Stimulated activated CD4-positive, alpha-beta T cell treated with anti-CD3 and anti-CD28 coated beads, TNF-alpha, amount 100 ng/mL, for 48 hours (primary cell): ENCODE measurements at regions not wholly inside any gene's neighbourhood (a gene's known extent, or its start where the extent isn't known, plus 50 kb on each side); places are given as distances from the start of the nearest gene placed in this dataset.
"Not testable (repeated sequence)": the region's sequence is repeated elsewhere in the genome, so short reads cannot be mapped to it uniquely, and the experiment has no call there.

Source experiments
- DNase-seq, 3 donors: peaks; one replicate each; pipeline ENCODE4 v3.0.0-alpha.2; 2020; ENCODE audit warnings: low read depth in 3 of 3

DNA sequence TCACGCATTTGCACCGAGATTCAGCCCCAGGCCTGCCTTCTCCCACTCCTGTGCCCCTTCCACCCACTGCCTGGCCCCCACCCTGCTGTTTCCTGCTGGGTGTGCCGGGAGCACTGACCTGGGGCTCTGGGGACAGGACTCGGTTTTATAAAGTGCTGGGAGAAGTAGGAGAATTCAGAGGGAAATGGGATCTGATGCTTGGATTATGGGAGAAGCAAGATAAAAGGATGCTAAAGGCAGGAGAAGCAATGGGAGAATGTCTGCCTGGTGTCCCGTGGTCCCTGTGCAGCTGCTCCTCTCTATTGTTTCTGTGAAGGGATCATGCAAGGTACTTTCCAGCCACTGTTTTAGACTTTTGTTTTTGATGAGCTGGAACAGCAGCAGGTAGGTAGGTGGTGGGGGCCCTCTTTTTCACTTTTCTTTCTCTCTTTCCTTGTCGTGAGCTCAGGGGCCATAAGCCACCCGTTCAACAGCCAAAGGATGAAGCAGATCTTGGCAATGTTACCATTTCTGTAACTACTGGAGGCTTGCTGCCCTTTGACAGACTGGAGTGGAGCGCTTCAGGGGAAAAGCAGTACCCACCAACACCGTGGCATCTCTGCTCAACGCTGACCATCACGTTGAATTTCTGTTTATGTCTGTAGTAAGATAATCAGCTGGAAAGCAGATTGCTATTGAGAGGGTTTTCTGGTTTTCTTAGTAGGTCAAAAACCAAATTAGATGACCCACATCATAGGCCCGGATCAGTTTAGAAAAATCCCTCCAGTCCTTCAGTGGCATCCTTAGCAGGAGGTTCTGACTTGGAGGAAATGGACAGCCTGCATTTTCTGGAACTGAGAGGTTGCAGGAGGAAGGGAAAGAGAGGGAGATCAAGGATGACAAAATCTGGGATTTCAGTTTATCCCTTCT is 63.8 kb upstream of the ENPP6 start:
- no peak for DNase-seq

DNA sequence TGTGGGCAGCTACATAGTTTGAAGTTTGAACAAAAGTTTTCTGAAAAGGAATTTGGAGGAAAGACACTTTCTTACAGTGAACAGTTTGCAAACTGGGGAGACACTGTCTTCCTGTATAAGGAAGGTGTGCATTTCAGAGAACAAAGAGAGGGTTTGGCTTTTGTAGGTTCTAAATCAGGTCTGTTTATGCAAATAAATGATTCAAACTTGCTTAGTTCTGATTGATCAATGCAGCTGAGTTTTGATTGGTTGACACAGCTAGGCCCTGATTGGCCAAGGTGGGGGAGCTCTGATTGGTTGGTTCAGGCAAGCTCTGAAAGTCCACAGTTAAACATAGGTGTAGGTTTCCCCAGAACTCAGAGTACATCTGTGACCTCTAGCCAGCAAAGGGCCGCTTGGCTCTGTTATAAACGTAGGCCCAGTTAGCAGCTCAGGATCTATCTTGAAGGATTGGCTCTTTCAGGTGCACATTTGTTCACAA is 63.0 kb upstream of the ENPP6 start:
- DNase-seq, result peak in 1 of 3 donors; percentile 33

DNA sequence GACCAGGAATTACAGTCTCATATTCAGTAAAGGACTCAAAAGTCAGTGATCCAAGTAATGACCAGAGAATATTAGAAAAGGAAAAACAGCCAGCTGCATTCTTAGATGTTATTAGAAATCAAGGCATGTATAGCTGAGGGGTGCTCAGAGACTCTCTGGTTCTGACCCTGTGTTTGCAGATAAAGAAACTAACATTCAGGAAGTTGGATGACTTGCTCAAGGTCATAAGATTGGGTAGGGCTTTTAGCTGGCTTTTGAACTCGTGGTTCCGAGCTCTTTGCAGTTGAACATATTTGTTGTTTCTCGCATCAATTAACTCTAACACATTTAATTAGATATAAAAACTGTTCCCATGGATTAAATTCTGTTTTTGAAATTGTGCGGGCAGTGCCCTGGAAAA is 62.5 kb upstream of the ENPP6 start:
- no peak for DNase-seq

DNA sequence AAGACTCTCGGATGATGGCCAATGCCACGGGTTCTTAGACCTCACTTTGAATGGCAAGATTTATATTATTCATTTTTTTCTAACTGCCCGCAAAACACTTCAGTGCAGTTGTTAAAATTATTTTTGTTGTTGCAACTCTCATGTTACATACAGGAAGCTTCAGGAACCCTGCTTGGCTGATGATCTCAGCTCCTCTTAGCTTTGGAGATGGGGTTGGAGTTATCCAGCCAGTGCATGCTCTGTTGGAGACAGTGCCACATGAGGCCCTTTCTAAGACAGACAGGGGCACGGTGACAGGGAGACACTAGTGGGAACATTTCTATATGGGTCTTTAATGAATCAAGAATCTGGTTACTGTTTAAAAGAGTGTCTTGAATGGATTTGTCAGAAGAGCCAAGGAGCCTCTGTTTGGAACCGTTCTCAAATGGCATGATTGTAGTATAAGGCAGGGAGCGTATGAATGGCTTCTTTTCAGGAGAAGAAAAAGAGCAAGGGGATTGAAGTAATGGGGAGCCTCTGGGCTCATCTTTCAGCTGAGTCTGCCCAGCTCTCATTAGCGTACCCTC is 61.9 kb upstream of the ENPP6 start:
- no peak for DNase-seq

DNA sequence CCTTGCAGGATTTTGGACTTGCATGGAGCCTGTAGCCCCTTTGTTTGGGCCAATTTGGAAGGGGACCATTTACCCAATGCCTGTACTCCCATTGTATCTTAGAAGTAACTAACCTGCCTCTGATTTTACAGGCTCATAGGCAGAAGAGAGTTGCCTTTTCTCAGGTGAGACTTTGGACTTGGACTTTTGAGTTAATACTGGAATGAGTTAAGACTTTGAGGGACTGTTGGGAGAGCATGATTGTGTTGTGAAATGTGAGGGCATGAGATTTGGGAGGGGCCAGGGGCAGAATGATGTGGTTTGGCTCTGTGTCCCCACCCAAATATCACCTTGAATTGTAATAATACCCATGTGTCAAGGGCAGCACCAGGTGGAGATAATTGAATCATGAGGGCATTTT is 60.1 kb upstream of the ENPP6 start:
- DNase-seq, result not testable (repeated sequence)

DNA sequence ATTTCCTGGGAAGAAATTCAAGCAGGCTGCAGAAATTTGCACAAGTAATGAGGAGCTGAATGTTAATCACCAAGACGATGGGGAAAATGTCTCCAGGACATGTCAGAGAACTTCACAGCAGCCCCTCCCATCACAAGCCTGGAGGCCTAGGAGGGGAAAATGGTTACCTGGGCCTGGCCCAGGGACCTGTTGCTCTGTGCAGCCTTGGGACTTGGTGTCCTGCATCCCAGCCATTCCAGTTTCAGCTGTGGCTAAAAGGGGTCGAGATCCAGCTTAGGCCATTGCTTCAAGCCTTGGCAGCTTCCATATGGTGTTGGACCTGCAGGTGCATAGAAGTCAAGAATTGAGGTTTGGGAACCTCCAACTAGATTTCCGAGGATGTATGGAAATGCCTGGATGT is 59.3 kb upstream of the ENPP6 start:
- not testable (repeated sequence) for DNase-seq

DNA sequence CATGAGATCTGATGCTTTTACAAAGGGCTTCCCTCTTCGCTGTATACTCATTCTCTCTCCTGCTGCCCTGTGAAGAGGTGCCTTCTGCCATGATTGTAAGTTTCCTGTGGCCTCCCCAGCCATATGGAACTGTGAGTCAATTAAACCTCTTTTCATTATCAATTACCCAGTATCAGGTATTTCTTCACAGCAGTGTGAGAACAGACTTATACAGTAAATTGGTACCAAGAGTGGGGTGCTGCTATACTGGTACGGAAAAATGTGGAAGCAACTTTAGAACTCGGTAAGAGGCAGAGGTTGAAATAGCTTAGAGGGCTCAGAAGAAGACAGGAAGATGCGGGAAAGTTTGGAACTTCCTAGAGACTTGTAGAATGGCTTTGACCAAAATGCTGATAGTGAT is 58.7 kb upstream of the ENPP6 start:
- DNase-seq, result not testable (repeated sequence)

DNA sequence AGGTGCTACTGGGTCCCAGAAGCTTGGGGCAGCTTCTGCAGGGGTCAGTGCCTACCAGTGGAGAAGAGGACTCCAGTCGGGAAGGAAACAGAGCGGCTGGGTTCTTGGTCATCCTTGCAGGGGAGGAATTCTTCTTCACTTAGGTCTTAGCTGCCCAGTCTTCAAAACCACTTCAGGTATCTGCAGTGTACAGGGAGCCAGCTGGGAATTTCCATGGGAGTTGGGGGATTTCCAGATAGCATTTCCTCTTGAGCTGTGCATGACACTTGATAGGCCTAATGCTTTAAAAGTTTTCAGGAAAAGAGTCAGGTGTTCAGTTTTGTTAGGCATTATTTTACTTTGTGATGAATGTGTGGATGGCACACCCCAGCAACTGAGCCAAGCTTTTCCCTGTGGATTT is 58.1 kb upstream of the ENPP6 start:
- no peak for DNase-seq

DNA sequence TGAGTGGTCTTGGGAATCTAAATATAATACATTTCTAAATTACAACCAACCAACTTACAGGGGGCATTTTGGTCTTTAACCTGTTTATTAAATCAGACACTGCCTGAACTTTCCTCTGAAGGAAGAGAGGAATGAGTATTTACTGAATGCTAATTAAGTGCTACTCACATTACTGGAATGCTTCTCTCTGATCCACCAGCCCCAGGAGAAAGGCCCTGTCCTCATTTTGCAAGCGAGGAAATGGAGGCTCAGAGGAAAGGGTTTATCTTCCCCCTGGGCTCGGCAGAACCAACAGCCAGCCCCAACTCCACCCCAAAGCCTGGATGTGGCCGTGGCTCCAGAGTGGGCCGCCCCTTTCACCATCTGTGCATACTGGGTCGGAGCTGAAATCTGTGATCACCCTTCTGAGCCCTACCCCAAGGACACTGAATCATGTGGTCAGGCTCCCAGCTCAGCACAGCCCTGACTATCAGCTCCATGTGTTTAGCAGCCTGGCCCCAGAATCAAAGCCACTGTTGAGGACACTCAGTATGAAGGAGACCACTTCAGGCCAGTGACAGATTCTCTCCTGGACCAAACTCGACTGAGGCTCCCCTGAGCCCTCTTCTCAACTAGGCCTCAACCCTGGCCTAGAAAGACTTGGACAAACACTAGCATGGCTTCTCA is 56.7 kb upstream of the ENPP6 start:
- no peak for DNase-seq

DNA sequence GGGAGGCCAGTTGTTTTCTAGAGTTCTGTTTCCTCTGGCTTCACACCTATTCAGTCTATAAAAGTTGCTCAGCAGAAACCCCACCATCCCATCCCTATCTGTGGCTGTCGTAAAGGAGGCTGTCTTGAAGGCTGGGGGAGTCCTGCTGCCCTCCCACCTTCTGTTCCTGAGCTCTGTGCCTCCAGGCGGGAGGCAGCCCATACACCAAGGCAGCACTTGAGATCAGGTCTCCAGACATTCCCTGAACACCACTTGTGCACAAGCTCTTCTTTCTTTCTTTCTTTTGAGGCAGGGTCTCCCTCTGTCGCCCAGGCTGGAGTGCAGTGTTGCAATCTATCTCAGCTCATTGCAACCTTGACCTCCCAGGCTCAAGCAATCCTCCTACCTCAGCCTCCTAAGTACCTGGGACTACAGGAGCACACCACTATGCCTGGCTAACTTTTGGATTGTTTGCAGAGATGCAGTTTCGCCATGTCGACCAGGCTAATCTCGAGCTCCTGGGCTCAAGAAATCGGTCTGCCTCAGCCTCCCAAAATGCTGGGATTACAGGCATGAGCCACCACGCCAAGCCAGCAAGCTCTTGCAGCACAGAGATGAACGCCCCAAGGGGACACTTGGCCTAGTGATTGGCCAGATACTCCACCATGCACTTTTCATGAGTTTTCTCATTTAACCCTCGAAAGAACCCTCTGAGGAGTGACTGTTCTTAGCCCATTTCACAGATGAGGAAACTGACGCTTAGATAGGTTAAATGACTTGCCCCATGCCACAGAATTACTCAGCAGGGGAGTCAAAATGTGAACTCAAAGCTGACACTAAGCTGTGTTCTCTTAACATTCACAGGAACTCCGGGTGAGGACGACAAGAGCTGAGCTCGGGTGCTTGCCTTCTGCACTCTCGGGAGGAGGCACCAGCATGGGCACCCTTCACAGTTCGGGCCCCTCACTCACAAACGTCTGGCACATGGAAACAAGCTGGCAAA is 55.8 kb upstream of the ENPP6 start:
- DNase-seq, result no peak

DNA sequence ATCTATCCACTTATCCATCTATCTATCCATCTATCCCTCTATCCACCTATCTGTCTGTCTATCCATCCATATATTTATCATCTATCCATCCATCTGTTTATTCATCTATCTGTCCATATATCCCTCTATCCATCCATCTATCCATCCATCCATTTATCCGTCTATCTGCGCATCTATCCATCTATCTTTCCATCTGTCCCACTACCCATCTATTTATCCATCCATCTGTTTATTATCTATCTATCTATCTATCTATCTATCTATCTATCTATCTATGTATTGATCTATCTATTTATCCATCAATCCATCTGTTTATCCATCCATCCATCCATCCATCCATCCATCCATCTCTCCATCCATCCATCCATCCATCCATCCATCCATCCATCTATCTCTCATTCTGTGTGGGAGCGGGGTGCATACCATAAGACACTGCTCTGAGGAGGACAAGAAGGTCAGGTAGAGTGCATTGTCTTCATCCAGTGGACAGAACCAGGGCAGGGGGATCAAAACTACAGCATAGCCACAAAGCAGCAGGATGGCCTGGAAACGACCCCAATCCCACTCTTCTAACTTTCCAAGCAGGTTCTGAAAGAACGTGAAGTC is 53.2 kb upstream of the ENPP6 start:
- no peak for DNase-seq

DNA sequence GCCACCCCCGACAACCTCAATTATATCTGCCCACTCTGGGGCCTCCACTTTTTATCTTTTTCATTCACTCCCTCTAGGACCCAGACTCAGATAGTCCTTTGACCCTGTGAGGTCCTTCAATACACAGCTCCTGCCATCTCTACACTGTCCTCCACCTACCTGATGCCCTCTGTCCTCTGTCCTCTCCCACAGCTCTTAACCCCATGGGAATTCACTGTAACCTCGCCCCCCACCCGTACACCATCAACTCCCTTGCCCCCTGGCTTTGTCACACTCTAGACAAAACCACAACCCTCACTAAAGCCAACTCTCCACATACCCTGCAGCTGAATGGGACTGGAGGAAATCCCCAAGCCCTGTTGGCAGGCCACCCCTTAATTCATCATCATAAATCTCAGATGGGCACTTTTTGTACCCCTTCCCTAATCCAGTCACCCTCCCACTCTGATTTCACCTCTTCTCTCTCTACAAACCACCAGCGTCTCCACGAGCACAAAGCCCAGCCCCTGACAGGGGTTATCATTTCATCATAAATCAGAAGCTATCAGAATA is 52.3 kb upstream of the ENPP6 start:
- DNase-seq, result no peak

DNA sequence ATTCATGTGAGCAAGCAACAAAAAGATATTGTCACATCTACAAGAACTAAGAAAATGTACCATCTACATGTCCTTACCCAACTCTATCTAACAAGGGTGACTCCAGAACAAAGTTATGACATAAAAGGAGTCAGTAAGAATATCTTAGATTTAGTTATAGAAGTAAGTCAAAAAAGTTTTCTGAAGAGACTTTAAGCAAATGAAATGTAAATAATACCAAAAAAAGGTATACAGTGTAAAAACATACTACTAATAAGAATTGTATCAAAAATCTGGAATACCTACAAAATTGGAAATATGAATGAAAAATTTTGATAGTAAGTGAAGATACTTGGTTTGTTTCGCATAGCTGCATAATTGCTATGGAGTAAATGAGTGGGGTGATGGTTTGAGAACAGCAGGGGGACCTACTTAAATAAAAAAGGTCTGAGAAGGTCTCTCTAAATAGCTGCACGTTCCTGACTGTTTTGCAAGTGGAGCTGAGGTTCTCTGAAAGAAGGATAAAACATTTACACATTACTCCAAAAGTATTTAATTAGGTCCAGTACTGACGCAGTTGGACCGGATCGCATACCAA is 51.0 kb upstream of the ENPP6 start:
- no peak for DNase-seq

DNA sequence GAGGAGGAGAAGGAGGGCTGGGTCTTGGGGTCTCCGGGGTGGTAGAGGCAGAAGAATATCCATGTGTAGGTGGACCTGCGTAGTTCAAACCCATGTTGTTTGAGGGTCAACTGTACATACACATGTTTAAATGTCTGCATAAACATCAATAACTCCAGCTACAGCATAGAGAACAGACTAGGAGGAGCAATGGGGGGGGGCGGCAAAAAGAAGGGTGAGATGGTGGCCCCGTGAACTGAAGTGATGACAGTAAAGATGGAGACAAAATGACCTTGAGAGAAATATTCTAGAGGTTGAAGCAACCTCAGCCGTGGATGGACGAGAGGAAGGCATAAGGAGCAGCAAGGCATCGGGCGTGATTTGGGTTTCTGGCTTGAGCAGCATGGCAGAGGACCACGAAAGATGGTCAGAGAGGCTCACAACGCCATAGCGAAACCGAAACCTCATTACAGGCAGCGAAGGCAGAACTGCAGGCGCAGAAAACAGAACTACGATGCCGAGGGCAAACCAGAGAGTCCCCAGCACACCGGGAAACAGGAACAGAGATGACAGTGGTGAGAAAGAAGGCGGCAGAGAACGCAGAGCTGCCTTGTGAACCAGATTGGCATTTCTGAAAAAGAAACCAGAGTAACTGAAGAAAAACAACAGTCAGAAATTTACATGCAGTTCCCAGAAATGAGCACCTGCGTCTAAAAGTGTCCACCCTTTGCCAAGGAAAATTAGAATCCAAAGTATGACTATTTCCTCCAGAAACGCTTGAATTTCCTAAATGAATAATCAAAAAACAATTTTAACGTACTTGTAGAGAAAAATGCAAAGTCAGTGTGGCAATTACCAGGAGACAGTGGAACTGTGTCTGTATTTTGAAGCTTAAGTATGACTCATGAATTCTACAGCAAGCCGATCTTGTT is 50.3 kb upstream of the ENPP6 start:
- peak; percentile 56 to 77 (median 72) for DNase-seq
